ENCODE measurements at regions not wholly inside any gene's neighbourhood (a gene's known extent, or its start where the extent isn't known, plus 50 kb on each side); places are given as distances from the start of the nearest gene placed in this dataset.

DNA sequence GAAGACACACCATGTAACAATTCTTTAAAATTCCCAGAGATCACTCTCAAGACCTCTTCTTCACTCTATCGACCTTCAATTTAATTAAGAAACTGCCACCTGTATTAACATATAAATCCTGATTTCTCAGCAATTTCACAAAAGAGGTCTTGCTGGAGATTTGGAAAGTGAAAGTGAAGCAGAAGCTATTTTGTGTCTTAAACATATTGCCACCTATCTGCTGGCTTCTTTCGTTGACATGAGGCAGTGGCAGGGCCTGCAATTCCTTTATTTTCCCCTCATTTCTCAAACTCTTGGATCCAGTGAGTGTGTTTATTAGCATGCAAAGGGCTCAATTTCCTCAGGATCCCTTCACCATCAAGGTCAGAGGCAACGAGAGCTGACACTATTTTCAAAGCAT, 780.2 kb upstream of the SLITRK1 start (continued):
- TF ChIP-seq CUX1 (IDR thresholded peaks at IDR 0.05; ENCODE audit: insufficient replicate concordance, low read depth, low read length), result no peak

GRCh38 chr13:84661718-84662117, 779.4 kb upstream of the SLITRK1 start:
- Histone ChIP-seq H3K4me3 (no peak overlapping the region), H3K36me3 (ENCODE audit: control insufficient read depth in 2 of 2, insufficient read depth in 2 of 2, low read length in 1 of 2) (no peaks in the 10 kb centered on the region), H4K20me1 (ENCODE audit: control insufficient read depth, insufficient read depth) (no peaks in the 10 kb centered on the region), H2AFZ (ENCODE audit: control insufficient read depth, low read depth, low read length) (no peak overlapping the region), H3K4me2 (ENCODE audit: control insufficient read depth, insufficient read depth) (no peak overlapping the region), H3K9ac (ENCODE audit: control insufficient read depth, insufficient read depth, low read length) (no peak overlapping the region), H3K79me2 (ENCODE audit: control insufficient read depth, insufficient read depth, low read length) (no peaks in the 10 kb centered on the region), H3K27me3 (replicated peaks in 1 of 2; ENCODE audit: control insufficient read depth in 2 of 2, insufficient read depth in 2 of 2, low read length in 1 of 2) (no peaks in the 10 kb centered on the region), H3K27ac (ENCODE audit: control insufficient read depth, insufficient read depth) (no peak overlapping the region), H3K4me1 (ENCODE audit: control insufficient read depth, insufficient read depth, low read length) (no peaks in the 10 kb centered on the region), H3K9me3 (replicated peaks; ENCODE audit: control insufficient read depth, insufficient read depth, low read length) (no peaks in the 10 kb centered on the region)
- ATAC-seq, result no peak
- in situ Hi-C loops (cut with MboI) (no loop called here), intact Hi-C loops (cut with micrococcal nuclease; ENCODE audit: unreplicated experiment) (no loop called here)
- RAD21 ChIA-PET (ENCODE audit: unreplicated experiment), result no interaction called here
- WGBS (ENCODE audit: insufficient coverage, insufficient replicate concordance, low lambda C conversion rate, missing lambda C conversion rate), result 34% methylated on average over 5 of the region's 5 CpGs
- SMC1A ChIA-PET (ENCODE audit: uncharacterized antibody, unreplicated experiment), result interaction anchor here (1.6 kb wide), 1 partner anchor 14 kb away, joined by 3 read pairs; no protein-coding TSS in a partner anchor
- no peak for FAIRE-seq
- no peak for DNase-seq (ENCODE audit: low read depth, low spot score)
- BruUV-seq (replicated peaks), result no TSS peak
- POLR2A ChIA-PET, result no interaction called here
- CTCF ChIA-PET, result no interaction called here
- TF ChIP-seq CHD1 (IDR thresholded peaks at IDR 0.05; ENCODE audit: low read depth, low read length), result no peak
- no peak for TF ChIP-seq ETV6 (conservative IDR thresholded peaks at IDR 0.05 in 1 of 2, IDR thresholded peaks at IDR 0.05 in 1 of 2; ENCODE audit: borderline replicate concordance in 1 of 2, low read depth in 1 of 2)
- TF ChIP-seq PAX8 (IDR thresholded peaks at IDR 0.05), result no peak
- TF ChIP-seq E2F8 (IDR thresholded peaks at IDR 0.05; ENCODE audit: low read depth, partially characterized antibody), result no peak
- no peak for TF ChIP-seq POU2F2 (IDR thresholded peaks at IDR 0.05; ENCODE audit: borderline replicate concordance, low read depth, low read length)
- no peak for TF ChIP-seq HDAC2 (IDR thresholded peaks at IDR 0.05)
- TF ChIP-seq, protein P1, sequence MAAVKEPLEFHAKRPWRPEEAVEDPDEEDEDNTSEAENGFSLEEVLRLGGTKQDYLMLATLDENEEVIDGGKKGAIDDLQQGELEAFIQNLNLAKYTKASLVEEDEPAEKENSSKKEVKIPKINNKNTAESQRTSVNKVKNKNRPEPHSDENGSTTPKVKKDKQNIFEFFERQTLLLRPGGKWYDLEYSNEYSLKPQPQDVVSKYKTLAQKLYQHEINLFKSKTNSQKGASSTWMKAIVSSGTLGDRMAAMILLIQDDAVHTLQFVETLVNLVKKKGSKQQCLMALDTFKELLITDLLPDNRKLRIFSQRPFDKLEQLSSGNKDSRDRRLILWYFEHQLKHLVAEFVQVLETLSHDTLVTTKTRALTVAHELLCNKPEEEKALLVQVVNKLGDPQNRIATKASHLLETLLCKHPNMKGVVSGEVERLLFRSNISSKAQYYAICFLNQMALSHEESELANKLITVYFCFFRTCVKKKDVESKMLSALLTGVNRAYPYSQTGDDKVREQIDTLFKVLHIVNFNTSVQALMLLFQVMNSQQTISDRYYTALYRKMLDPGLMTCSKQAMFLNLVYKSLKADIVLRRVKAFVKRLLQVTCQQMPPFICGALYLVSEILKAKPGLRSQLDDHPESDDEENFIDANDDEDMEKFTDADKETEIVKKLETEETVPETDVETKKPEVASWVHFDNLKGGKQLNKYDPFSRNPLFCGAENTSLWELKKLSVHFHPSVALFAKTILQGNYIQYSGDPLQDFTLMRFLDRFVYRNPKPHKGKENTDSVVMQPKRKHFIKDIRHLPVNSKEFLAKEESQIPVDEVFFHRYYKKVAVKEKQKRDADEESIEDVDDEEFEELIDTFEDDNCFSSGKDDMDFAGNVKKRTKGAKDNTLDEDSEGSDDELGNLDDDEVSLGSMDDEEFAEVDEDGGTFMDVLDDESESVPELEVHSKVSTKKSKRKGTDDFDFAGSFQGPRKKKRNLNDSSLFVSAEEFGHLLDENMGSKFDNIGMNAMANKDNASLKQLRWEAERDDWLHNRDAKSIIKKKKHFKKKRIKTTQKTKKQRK (IDR thresholded peaks at IDR 0.05; ENCODE audit: low read depth, low read length), result no peak
- no peak for TF ChIP-seq ZNF384 (IDR thresholded peaks at IDR 0.05; ENCODE audit: borderline replicate concordance, low read depth, low read length)
- TF ChIP-seq WRNIP1 (IDR thresholded peaks at IDR 0.05; ENCODE audit: borderline replicate concordance, low read depth, low read length), result no peak
- no peak for TF ChIP-seq SUPT20H (IDR thresholded peaks at IDR 0.05; ENCODE audit: borderline replicate concordance, control insufficient read depth, low read depth, low read length)
